ENCODE measurements at regions not wholly inside any gene's neighbourhood (a gene's known extent, or its start where the extent isn't known, plus 50 kb on each side); places are given as distances from the start of the nearest gene placed in this dataset.

GRCh38 chr4:185898413-185898812 lies 86.4 kb upstream of the SORBS2 start (continued):
- TF ChIP-seq E2F6 (IDR thresholded peaks at IDR 0.05) (no peak), RXRA (IDR thresholded peaks at IDR 0.05; ENCODE audit: insufficient read depth, low read depth, low read length) (no peak), NRF1 (IDR thresholded peaks at IDR 0.05; ENCODE audit: low read depth, low read length) (no peak), SIX5 (IDR thresholded peaks at IDR 0.05; ENCODE audit: low read depth, low read length) (no peak), BCL11A (IDR thresholded peaks at IDR 0.05; ENCODE audit: low read depth in 2 of 2, low read length in 2 of 2) (no peak), CHD1 (IDR thresholded peaks at IDR 0.05; ENCODE audit: low read depth, low read length) (no peak), RBBP5 (IDR thresholded peaks at IDR 0.05; ENCODE audit: borderline replicate concordance, low read depth, low read length) (no peak), EZH2 (IDR thresholded peaks at IDR 0.05; ENCODE audit: low read depth, low read length, severe bottlenecking) (no peak)

Data from H1 (cell line).